B cell (primary cell): ENCODE measurements at regions not wholly inside any gene's neighbourhood (a gene's known extent, or its start where the extent isn't known, plus 50 kb on each side); places are given as distances from the start of the nearest gene placed in this dataset.

ENCODE experiments used
- CTCF ChIP-seq: fragments of 200-600 bp; IDR thresholded peaks from one replicate; pipeline ENCODE4 v1.8.0; 2022; ENCODE audit warnings: antibody characterized with exemption, mild to moderate bottlenecking
- EZH2 ChIP-seq: IDR thresholded peaks from 2 replicates; pipeline ENCODE4 v1.6.1; 2012; ENCODE audit warnings: borderline replicate concordance, low read depth, mild to moderate bottlenecking, moderate library complexity, low read length; ENCODE audit not compliant: insufficient read depth, poor library complexity, severe bottlenecking

- TF ChIP-seq CTCF = no peak
- TF ChIP-seq EZH2 = no peak
These were observed 215.9 kb upstream of the BMP4 start for GRCh38 chr14:54172562-54172961.
